ENCODE measurements at regions not wholly inside any gene's neighbourhood (a gene's known extent, or its start where the extent isn't known, plus 50 kb on each side); places are given as distances from the start of the nearest gene placed in this dataset.

DNA sequence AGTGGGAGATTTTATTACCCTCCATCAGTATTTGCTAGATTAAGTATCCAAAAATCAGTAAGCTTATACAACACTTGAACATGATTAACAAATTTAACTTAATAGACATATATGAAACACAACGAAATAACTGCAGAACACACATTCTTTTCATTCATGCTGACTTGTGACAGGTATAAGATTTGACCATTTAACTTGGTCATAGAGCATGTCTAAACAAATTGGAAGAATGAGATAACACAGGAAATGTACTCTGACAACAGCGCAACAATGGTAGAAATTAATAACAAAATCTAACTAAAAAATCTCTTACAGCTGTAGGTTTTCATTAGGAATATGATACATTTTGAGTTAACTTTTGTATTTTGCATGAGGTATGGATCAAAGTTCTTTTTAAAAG is 62.4 kb upstream of the TTLL7 start:
- no TSS peak for BruUV-seq (replicated peaks)
- no peaks in the 10 kb centered on the region for H3K9me3 ChIP-seq (ENCODE audit: low read depth, low read length, poor library complexity, severe bottlenecking)
- no peaks in the 10 kb centered on the region for H3K27me3 ChIP-seq (replicated peaks; ENCODE audit: insufficient read depth, low read depth, low read length, poor library complexity)
- no peaks in the 10 kb centered on the region for H3K36me3 ChIP-seq (ENCODE audit: insufficient read depth, low read length, poor library complexity, severe bottlenecking)
- H3K4me3 ChIP-seq (ENCODE audit: low read depth, low read length, poor library complexity, severe bottlenecking): no peak overlapping the region
- ChIA-PET CTCF (no interaction called here), POLR2A (ENCODE audit: low non-redundant PET) (no interaction called here)
- DNase-seq (ENCODE audit: low spot score): no peak
- intact Hi-C loops (cut with micrococcal nuclease; ENCODE audit: unreplicated experiment): no loop called here
- no peaks in the 10 kb centered on the region for H3K4me1 ChIP-seq (ENCODE audit: insufficient read depth, low read length, poor library complexity, severe bottlenecking)
- H3K27ac ChIP-seq (ENCODE audit: low read depth, low read length, poor library complexity, severe bottlenecking): no peak overlapping the region
- TF ChIP-seq, protein P1, sequence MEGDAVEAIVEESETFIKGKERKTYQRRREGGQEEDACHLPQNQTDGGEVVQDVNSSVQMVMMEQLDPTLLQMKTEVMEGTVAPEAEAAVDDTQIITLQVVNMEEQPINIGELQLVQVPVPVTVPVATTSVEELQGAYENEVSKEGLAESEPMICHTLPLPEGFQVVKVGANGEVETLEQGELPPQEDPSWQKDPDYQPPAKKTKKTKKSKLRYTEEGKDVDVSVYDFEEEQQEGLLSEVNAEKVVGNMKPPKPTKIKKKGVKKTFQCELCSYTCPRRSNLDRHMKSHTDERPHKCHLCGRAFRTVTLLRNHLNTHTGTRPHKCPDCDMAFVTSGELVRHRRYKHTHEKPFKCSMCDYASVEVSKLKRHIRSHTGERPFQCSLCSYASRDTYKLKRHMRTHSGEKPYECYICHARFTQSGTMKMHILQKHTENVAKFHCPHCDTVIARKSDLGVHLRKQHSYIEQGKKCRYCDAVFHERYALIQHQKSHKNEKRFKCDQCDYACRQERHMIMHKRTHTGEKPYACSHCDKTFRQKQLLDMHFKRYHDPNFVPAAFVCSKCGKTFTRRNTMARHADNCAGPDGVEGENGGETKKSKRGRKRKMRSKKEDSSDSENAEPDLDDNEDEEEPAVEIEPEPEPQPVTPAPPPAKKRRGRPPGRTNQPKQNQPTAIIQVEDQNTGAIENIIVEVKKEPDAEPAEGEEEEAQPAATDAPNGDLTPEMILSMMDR (conservative IDR thresholded peaks at IDR 0.05; ENCODE audit: low read depth, low read length): no peak
- no peak for TF ChIP-seq EZH2 (IDR thresholded peaks at IDR 0.05; ENCODE audit: borderline replicate concordance, low read depth, low read length, poor library complexity, severe bottlenecking)

DNA sequence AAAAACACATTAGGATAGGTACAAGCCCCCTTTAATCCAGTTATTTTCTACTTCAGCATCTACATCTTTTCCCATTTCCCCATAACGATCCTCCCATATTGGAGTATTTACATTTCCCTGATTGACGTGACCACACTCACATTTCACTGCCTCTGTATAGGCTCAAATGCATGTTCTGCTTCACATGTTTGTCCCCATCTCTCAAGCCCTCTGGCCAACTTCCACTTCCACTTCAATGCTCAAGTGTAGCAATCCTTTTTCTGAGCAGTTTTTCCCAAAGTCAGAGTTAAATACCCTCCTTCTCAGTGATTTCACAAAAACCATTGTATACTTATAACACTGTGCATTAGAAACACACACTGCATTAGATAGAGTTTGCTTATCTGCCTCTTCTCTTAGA is 61.8 kb upstream of the TTLL7 start:
- no peaks in the 10 kb centered on the region for H3K36me3 ChIP-seq (ENCODE audit: insufficient read depth, low read length, poor library complexity, severe bottlenecking)
- CTCF ChIA-PET: no interaction called here

DNA sequence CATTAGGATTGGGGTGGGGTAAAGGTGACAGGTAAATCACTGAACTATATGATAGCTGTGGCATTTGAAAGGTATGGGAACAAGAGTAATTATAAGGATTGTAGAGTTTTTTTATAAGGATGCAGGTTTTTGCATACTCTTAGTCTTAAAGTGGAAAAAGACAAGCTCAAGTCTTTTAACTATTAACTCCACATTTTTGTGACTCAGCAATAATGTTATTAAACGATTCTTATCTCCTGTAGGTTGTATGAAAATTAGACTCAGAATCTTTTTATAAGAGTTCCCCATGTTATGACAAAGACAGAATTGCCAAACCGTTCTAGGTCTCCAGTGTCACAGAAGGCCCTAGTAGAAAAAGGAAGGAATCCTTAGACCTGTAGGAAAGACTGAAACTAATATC is 49.9 kb upstream of the TTLL7 start:
- DNase-seq (ENCODE audit: low spot score): no peak
- Histone ChIP-seq H3K9me3 (ENCODE audit: low read depth, low read length, poor library complexity, severe bottlenecking) (no peaks in the 10 kb centered on the region), H3K4me3 (ENCODE audit: low read depth, low read length, poor library complexity, severe bottlenecking) (no peak overlapping the region), H3K27me3 (replicated peaks; ENCODE audit: insufficient read depth, low read depth, low read length, poor library complexity) (no peaks in the 10 kb centered on the region), H3K36me3 (ENCODE audit: insufficient read depth, low read length, poor library complexity, severe bottlenecking) (no peaks in the 10 kb centered on the region), H3K4me1 (ENCODE audit: insufficient read depth, low read length, poor library complexity, severe bottlenecking) (no peaks in the 10 kb centered on the region), H3K27ac (ENCODE audit: low read depth, low read length, poor library complexity, severe bottlenecking) (no peak overlapping the region)
- TF ChIP-seq EZH2 (IDR thresholded peaks at IDR 0.05; ENCODE audit: borderline replicate concordance, low read depth, low read length, poor library complexity, severe bottlenecking): no peak
- TF ChIP-seq, protein P1 (conservative IDR thresholded peaks at IDR 0.05; ENCODE audit: low read depth, low read length): no peak
- CTCF ChIA-PET: no interaction called here
- no TSS peak for BruUV-seq (replicated peaks)
- intact Hi-C loops (cut with micrococcal nuclease; ENCODE audit: unreplicated experiment): no loop called here
- POLR2A ChIA-PET (ENCODE audit: low non-redundant PET): no interaction called here

More for the DNA sequence above, 61.8 kb upstream of the TTLL7 start:
- TF ChIP-seq, protein P1 (conservative IDR thresholded peaks at IDR 0.05; ENCODE audit: low read depth, low read length): no peak
- TF ChIP-seq EZH2 (IDR thresholded peaks at IDR 0.05; ENCODE audit: borderline replicate concordance, low read depth, low read length, poor library complexity, severe bottlenecking): no peak
- no peak overlapping the region for H3K27ac ChIP-seq (ENCODE audit: low read depth, low read length, poor library complexity, severe bottlenecking)
- no peaks in the 10 kb centered on the region for H3K9me3 ChIP-seq (ENCODE audit: low read depth, low read length, poor library complexity, severe bottlenecking)
- BruUV-seq (replicated peaks): no TSS peak
- intact Hi-C loops (cut with micrococcal nuclease; ENCODE audit: unreplicated experiment): no loop called here
- no peak for DNase-seq (ENCODE audit: low spot score)
- H3K4me1 ChIP-seq (ENCODE audit: insufficient read depth, low read length, poor library complexity, severe bottlenecking): no peaks in the 10 kb centered on the region
- POLR2A ChIA-PET (ENCODE audit: low non-redundant PET): no interaction called here
- H3K27me3 ChIP-seq (replicated peaks; ENCODE audit: insufficient read depth, low read depth, low read length, poor library complexity): no peaks in the 10 kb centered on the region
- H3K4me3 ChIP-seq (ENCODE audit: low read depth, low read length, poor library complexity, severe bottlenecking): no peak overlapping the region
